ENCODE measurements at regions not wholly inside any gene's neighbourhood (a gene's known extent, or its start where the extent isn't known, plus 50 kb on each side); places are given as distances from the start of the nearest gene placed in this dataset.

DNA sequence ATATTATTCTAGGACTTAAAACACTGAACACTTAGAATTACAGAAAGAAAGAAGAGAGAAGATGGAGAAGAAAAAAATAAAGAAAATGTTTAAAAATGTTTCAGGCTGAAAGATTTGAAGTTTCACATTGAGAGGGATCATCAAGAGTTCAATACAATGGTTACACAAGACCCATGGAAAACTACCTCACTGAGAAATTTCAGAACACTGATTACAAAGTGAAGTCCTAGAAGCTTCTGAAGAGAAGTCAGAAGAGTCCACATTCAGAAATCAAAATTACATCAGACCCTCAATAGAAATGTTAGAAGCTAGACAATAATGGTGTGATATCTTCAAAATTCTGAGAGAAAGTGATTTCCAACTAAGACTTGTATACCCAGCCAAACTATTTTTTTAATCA lies 196.1 kb downstream of the MACC1 start:
- DNase-seq (ENCODE audit: low spot score), result no peak

DNA sequence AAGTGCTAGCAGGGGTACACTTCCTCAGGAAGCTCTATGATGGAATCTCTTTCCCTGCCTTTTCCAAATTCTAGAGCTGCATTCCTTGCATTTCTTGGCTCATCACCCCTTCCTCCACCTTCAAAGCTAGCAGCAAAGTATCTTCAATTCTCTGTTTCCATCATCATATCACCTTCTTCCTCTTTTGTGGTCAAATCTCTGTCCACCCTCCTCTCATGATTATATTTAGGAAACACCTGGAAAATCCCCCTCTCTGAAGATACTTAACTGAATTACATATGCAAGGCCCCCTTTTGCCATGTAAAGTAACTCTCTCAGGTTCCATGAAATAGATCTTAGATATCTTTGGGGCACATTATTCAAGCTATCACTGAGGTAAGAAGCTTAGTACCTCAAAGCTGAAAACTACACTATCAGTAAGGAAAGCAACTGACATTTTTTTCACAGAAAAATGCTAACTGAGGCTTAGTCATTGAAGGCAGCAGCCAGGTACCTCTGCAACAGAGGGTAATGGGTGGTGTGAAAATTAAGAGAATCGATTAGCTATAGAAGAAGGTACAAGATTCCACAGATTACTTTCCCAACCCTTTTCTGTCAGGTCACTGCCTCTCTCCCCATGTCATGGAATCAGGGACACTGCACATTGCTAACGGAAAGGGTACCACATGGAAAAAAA lies 197.3 kb downstream of the MACC1 start:
- DNase-seq (ENCODE audit: low spot score), result no peak

DNA sequence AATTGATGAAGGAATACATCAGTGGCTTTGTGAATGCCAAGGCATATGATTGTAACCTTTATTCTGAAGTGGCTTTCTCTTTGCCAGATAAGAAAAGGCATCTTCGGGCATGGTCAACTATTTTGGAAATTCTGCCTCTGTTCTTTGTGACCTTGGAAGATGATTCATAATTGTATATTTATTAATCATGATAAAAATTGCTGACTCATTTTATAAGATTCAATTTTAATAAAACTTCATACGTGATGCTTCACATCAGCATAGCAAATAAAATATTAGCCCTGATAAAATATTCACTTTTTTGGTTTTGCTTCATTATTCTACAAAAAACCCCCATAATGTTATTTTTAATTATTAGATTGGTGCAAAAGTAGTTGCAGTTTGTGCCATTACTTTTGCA lies 200.5 kb downstream of the MACC1 start:
- DNase-seq (ENCODE audit: low spot score), result no peak

DNA sequence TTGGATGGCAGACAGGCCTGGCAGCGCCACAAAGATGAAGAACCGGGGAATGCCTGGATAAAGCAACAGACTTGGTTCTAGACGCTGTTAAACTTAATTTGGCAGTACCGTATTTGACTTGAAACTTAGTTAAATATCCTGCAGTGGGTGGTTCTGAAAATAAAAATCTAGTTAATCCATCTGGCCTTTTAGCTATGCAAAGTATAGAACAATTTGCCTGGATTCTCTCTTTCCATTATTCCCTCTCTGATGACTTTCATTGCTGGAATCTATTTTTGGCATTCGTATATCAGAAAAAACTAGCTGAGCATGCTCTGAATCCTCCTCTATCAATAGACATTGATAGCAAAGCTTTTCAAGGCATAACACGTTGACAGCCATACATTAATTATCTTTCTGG lies 203.6 kb downstream of the MACC1 start:
- no peak for DNase-seq (ENCODE audit: low spot score)

DNA sequence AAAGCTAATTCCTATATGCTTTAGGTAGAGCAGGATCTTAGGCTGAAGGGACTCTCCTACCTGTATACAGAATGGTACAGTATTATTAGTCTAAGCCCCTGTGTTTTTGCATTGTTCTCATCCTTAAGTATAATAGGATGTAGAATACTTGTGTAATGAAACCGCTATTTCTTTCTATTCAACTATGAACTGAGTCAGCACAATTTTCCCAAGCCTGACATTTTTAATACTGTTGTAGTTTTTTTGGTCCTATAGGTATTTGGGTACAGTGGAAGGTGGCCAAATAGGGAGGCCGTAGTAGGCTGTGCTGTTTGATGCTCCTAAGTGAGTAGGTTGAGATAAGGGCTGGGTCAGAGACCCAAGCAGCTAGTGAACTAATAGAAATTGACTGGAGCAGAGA lies 205.1 kb downstream of the MACC1 start:
- DNase-seq (ENCODE audit: low spot score), result no peak

DNA sequence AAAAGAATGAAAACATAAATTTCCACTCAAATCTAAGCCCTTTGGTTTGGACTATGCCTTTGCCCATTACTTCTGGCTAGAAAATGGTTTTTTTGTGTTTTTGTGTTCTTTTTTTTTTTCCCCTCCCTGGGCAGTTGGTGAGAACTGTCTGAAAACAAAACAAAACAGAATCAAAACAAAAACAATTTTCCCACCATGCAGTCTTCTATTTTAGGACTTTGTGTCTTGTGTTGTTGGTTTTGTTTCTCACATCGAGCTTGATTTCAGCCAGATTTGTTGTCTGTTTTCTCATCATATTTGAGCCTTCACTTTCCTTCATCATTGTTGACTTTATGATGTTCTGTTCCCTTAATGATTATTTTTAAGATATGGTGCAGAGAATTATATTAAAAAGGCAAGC lies 206.3 kb downstream of the MACC1 start:
- DNase-seq (ENCODE audit: low spot score), result no peak

DNA sequence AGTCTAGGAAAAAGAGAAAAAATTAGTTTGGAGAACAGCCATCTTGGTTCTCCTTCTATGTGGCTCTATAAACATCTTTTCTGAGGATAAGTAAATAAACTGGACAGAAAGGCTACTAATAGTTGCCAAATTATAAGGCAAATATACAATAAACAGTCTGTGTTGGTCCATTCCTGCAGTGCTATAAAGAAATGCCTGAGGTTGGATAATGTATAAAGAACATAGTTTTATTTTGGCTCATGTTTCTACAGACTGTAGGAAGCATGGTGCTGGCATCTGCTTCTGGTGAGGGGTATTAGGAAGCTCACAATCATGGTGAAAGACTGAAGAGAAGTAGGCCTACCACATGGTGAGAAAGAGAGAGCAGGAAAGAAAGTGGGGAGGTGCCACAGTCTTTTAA lies 209.7 kb downstream of the MACC1 start:
- DNase-seq (ENCODE audit: low spot score), result no peak

DNA sequence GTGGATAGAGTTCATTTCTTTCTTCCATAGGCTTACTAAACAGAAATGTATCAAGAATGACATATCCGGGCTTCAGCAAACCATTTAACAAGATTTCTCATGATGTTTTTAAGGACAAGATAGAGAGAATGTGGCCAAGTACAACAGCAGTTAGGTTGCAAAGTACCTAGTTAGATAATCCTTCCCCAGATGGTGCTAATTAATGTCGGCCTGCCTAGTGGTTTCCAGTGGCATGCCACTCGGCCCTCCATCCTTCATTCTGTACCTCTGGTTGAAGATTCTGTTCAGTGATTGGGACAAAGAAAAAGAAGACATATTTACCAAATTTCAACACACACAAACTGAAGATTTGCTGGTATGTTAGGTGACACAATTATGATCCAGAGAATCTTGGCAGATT lies 212.1 kb downstream of the MACC1 start:
- no peak for DNase-seq (ENCODE audit: low spot score)

DNA sequence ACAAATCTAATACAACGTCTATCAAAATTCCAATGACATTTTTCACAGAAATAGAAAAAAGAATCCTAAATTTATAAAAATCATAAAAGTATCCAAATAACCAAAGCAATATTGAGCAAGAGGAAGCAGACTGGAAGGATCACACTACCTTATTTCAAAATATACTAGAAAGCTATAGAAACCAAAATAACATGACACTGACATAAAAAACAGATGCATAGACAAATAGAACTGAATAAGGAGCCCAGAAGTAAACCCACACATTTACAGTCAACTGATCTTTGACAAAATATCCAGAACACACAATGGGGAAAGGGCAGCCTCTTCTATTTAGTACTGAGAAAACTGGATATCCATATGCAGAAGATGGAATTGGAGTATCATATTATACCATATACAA lies 217.5 kb downstream of the MACC1 start:
- DNase-seq (ENCODE audit: low spot score), result no peak

DNA sequence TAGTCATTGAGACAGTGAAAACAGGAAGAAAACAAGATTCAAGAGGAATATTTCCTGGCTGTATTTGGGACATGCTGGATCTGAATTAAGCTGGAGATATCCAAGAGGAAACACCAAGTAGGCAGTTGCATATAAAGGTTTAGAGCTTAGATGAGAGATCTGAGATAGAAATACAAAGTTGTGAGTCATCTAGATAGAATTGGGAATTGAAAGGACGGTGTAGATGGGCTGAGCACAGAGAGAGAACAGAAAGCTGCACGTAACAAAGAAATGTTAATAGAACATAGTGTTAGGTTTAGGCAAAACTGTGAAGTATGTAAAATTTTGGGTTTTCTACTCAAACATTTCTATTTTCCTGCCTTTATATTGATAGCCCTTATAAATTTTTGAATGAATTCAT lies 218.5 kb upstream of the TMEM196 start:
- DNase-seq (ENCODE audit: low spot score), result no peak

DNA sequence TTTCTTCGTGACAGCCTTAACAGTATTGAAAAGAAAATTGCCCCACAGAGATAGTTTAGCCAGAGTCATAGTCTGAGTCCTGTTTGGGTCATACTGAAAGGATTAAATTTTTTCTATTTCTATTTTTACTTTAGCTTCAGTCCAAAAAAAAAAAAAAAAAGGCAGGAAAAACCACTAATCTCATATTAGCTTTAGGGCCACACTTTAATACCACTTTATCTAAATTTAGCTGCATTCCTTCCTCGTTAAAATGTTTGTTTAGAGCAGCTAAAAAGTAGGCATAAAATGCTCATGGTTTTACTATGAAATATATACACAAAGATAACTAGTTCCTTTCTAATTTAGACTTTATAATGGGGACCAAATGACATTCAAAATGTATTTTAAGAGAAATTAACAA lies 216.5 kb upstream of the TMEM196 start:
- DNase-seq (ENCODE audit: low spot score), result no peak

DNA sequence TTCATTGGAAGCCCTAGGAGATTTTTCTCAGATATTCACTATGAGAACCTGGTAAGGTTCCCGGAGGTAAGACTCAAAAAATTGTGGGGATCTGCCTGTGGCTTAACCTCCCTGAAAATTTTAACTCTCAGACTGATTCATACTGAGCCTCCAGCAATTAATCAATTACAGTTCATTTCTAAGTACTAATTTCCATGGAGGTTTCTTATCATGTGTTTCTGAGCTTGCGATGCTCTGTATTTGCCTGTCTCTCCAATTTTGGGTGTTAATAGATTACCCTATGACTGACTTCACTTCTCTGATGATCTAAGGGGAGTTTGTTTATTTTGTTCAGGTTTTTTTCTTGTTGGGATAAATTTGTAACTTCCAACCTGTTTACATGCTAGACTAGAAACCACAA lies 215.4 kb upstream of the TMEM196 start:
- DNase-seq (ENCODE audit: low spot score), result no peak

DNA sequence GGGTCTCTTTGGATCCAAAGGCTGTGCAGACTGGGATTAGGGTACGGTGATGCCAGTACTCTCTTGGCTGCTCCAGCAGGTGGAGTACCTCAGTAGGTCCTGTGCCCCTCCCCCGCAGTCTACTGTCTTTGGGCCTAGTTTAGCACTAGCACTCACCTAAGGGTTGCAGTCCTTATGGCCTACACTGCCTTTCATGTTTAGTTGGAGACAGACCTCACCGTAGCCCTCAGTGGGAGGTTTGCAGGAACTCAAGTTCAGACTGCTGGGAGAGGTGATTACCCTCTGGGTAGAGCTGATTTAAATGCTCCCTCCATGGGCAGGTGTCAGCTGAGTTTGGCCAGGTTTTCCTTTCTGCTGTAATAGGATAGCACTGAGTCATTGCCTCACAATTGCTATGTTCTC lies 210.8 kb upstream of the TMEM196 start:
- no peak for DNase-seq (ENCODE audit: low spot score)

DNA sequence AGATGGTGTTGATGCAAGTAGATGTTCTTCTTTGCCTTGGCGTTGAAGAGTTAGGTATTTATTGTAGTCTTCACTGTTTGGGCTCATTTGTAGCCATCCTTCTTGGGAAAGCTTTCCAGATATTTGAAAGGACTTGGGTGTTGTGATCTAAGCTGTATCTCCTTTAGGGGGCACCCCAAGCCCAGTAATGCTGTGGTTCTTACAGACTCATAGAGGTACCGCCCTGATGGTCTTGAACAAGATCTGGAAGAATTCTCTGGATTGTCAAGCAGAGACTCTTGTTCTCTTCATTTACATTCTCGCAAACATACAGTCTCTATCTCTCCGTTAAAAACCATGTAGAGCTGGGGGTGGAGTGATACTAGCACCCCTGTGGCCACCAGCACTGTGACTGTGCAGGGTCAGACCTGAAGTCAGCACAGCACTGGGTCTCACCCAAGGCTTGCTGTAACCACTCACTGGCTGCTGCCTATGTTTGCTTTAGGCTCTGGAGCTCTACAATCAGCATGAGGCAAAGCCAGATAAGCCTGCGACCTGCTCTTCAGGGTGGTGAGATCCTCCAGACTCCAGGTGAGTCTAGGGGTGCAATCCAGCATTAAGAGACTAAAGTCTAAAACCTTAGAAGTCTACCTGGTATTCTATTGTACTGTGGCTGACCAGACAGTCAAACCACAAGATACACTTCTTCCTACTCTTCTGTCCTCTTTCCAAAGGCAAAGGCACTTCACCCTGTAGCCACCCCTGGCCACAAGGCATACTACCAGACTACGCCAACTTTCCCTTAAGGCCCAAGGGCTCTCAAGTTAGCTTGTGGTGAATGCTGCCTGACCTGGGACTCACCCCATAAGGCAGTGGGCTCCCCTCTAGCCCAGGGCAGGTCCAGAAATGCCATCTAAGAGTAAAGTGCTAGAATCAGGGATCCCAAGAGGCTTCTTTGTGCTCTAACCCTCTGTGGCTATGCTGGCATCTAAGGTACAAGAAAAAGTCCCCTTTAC lies 209.7 kb upstream of the TMEM196 start:
- peak; percentile 37 for DNase-seq (ENCODE audit: low spot score)

DNA sequence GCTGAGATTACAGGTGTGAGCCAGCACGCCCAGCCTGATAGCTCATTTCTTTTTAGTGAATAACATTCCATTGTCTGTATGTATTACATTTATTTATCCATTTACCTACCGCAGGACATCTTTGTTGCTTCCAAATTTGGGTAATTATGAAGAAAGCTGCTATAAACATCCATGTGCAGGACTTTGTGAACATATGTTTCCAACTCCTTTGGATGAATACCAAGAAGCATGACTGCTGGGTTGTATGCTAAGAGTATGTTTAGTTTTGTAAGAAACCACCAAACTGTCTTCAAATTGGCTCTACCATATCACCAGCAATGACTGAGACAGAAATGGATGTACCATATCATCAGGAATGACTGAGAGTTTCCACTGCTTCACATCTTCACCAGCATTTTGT lies 200.2 kb upstream of the TMEM196 start:
- DNase-seq (ENCODE audit: low spot score), result no peak

DNA sequence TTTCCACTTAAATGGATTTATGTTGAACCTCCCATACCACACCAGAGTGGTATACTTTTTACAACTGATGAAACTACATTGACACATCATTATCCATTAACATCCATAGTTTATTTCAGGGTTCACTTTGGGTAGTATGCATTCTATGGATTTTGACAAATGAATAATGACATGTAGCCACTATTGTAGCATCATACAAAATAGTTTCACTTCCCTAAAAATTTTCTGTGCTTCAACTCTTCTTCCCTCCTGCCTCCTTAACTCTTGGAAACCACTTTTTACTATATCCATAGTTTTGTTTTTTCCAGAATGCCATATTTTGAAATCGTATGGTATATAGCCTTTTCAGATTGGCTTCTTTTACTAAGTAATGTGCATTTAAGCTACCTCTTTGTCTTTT lies 199.5 kb upstream of the TMEM196 start:
- DNase-seq (ENCODE audit: low spot score), result no peak

DNA sequence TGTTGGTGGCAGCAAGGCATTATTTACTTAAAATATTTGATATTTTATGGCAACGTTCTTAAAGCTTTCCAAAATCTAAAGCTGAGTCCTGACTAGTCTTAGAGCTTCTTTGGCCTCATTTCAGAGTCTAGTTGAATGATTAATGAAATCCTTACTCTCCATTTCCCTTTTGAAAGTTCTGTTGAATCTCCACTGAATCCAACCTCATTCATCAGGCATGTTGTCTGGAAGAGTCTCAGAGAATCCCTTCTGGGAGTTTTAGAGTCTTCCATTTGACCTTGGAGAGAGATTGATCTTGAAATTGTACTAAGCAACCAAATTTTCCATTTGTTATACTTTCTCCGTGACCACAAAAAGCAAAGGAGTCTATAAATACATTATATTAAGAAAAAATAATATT lies 198.5 kb upstream of the TMEM196 start:
- no peak for DNase-seq (ENCODE audit: low spot score)

DNA sequence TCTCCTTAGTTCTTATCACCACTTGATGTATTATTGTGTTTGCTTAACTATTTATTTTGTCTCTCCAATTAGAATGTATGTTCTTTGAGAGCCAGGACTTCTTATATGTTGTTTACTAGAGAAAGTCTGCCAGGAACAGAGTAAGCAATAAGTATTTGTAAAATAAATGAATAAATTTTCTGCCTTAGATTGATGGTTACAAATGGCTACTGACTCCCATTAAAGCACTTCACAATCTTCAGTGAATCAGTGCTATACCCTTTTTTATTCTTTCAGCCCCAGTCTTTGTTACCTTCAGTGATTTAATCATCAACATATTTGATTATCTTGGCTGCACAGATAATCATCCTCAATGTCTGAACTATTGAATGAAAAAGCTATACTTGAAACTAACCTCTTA lies 197.1 kb upstream of the TMEM196 start:
- DNase-seq (ENCODE audit: low spot score), result no peak

DNA sequence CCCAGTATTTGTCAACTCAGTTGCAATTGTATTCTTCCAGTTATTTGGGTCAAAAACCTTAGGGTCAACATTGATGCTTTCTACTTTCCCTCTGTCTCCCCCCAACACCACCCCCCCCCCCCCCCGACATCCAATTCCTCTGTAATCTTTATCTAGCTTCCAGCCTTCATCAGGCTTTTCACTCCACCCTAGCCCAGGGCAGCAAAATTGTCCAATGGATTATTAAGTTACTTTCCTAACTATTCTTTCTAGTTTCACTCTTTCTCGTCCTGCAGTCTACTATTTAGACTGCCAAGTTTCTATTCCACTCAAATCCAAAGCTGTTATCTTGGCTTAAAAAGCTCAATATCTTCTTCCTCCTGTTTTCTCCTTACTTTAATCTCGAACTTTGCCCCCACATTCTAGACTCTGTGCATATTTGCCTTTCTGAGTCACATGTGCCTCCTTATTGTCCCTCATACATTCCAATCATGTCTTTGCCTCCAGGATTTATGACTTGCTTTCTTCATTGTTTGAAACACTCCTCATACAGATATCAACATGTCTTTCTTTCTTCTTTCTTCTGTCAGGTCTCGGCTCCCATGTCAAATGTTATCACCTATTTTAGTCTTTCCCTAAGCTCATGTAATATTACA lies 196.6 kb upstream of the TMEM196 start:
- DNase-seq (ENCODE audit: low spot score), result no peak

DNA sequence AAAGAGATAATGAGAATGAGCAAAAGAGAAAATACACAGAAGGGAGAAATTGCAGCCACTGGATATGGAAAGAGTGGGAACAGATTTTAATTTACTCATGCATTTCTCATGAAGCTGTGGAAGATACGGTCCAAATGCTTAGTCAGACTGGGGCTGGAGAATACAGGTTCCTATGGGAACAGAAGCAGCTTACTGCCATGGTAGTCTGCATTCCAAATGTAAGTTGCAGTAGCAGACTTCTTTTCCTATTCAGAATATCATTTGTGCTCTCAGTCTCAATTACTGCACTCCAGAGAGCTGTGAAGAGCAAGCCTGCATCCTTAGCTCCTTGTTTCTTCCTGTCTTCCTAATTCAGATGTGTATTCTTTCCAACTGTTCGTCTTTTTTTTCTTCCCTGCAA lies 190.8 kb upstream of the TMEM196 start:
- no peak for DNase-seq (ENCODE audit: low spot score)

DNA sequence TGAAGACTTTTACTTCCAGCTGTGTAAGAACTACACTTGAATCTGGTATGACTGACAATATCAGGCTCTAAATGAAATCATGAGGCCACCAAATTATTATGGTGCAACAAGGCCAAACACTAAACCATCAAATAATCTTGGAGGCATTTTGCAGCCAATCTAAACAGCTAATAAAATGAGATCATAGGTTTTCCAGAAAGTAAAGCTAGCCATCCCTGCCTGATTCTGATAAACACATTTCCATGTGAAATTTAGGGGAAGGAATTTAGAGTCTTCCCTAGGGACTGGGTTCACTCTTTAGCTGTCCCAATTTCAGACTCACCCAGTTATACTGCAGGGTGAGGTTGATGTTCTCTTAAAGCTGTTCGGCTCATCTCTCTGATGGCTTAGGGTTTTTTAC lies 190.3 kb upstream of the TMEM196 start:
- no peak for DNase-seq (ENCODE audit: low spot score)

DNA sequence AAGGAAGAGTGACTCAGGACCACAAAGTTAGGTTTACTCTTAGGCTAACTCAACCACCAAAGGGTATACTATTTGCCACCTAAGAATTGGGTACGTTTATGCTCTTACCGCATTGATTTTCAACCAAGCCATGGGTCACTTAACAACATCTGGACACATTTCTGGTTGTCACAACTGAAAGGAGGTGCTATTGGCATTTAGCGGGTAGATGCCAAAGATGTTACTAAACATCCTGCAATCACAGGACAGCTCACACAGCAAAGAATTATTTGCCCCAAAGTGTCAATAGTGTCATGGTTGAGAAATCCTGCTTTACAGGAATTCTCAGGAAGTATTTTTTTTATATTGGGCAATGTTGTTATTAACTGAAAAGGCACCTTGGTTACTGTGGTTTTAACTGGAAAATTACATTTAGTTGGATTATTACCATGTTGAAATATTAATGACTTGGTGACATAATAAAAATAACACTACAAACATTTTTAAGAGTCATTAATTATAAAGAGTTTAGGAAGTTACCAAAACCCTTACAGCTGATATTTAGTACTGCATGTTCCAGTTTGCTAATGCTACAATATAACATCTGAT lies 185.0 kb upstream of the TMEM196 start:
- no peak for DNase-seq (ENCODE audit: low spot score)

DNA sequence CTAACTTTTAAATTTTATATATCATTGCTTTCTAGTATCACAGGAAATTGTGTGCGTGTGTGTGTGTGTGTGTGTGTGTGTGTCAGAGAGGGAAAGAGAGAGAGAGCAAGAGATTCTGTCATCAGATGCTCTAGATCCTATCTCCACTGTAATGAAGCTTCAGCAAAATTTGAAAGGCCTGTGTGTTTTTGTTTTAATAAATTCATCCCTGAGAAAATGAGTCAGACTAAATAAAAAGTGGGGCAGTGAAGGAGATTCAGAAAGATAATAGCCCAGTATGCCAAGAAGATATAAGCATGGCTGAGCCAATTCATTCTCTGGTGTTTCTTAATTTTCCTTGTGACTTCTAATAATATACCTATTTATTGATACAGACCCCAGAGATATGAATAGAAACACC lies 184.2 kb upstream of the TMEM196 start:
- no peak for DNase-seq (ENCODE audit: low spot score)
